HG02852 (cell line): ENCODE measurements at regions not wholly inside any gene's neighbourhood (a gene's known extent, or its start where the extent isn't known, plus 50 kb on each side); places are given as distances from the start of the nearest gene placed in this dataset.

ENCODE experiments used
- ATAC-seq: cut with Tn5 transposase; IDR thresholded peaks from one replicate; pipeline ENCODE4 v1.9.1; 2021; ENCODE audit warnings: mild to moderate bottlenecking, moderate library complexity; ENCODE audit not compliant: unreplicated experiment

DNA sequence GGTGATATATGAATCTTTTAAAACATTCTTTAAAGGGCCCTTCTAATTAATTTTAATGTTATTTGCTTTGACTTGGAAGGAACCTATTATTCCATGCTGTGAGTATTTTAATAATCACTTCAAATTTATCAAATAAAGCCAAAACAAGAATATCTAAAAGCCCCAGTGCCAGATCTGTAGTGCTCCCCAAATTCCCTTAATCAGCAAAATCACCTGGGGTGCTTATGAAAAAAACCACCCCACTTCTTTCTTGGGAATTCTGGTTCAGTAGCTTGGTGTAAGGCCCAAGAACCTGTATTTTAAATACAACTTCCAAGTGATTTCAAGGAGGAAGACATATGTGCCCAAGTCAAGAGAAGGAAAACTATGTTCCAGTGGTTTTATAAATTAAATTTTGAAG lies 202.4 kb upstream of the OSR1 start:
- ATAC-seq: no peak

DNA sequence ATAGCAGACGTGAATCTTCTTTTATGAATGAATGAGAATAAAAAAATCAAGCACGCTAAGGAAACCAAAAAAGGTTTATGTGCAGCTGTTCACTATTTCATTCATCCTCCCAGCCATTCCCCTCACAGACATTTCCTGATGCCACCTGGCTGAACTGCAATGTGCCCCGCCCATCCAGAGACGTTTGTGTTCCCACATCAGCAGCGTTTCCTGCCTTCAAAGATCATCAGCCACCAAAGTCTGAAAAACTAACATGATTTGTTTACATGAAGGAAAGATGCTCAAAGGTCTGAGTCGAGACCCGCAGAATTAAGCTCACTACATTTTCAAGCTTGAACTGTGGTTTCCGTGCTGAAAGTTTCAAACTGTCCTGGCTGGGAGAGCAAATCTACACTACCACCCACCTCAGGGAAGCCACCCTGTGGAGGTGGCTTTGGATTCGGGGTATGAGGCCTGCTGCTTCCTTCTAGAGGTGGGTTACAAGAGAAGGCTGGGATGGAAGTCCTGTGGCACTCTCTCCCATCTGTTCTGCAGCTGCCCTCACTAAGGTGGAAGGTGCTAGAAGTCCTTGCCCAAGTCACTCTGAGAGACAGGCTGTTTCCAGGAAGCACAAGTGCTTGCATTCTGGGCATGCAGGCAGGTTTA lies 201.3 kb upstream of the OSR1 start:
- ATAC-seq: no peak

DNA sequence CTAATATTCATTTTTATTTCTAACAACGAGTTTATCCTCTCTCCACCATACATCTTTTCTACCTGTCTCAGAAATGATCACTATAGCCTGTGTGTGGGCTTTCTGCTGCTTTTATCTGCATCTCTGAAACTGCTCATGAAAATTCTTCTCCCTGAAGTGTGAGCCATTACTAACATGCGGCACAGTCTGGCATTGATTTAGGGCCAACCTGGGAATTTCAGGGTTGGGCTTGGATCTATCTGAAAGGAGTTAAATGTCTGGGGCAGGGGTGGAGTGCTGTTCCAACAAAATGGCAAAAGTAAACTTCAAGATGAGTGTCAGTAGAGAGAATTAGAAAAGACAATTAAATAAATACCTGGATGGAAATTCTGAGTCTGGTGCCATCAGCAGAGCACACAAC lies 198.2 kb upstream of the OSR1 start:
- ATAC-seq: no peak

DNA sequence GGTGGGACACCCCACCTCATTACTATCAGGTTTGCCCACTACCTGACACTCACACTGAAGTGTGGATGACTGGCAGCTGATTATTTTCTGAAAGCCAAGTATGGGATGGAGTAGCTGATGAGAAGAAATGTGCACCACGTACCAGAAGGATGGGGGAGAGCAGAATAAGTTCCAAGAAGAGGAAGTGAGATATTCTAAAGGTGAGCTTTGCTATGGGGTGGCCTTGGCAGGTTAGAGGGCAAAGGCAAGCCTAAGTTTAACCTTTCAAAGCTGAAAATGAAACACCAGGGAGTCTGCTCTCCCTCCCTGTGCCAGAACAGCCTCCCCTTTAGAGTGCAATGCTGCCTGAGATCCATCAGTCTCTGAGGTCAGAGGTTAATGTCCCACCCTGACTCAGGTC lies 196.1 kb upstream of the OSR1 start:
- ATAC-seq: peak; percentile 41

DNA sequence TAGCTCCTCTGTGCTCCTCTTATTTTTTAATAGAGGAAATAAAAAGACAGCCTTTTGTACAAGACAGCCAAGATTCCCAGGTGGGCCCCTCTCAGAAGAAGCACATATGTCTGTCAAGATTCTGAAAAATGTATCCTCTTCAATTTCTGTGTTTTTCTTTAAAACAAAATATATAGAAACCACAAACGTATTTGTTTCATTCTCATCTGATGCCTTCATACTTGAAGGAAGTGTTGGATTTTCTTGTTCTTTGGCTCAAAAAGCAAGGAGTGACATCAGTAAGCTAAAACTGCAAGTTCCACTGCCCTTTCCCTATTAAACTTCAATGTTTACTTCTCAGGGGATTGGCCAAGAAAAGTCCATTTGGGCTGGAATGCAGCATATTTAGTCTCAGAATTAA lies 193.8 kb upstream of the OSR1 start:
- ATAC-seq: no peak

DNA sequence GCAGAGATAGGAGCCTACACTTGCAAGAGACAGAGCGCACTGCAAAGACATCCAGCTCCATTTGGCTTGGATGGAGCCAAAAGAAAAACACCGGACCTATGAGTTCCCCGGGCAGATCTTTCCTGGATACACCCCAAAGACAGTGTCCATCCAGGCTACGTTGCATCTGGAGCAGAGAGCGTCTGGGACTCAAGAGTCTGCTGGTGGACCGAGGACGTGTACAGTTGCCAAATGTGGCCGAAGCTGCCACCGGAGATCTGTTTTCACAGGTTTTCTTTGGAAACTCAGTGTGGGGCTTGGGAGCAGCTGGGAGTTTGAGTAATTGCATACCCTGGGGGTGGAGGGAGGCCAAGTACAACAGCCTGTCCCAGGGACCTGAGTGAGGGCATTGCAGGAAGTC lies 192.3 kb upstream of the OSR1 start:
- no peak for ATAC-seq

DNA sequence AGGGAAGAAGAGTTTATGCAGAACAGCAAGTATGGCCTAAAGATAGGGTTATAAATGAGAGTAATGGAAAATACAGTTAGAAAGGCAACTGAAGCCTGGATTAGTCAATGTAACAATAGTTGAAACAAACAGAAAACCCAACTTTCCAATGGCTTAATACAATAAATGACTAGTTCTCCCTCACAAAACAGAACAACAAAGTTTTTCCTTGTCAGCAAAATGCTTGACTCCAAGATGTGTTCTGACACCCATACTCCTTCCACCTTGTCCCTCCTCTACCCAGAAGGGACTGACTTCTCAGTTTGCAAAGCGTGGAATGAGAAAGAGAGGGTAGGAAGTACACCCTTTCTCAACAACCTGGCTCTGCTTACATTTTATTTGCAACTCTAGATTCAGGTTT lies 191.4 kb upstream of the OSR1 start:
- ATAC-seq: no peak

DNA sequence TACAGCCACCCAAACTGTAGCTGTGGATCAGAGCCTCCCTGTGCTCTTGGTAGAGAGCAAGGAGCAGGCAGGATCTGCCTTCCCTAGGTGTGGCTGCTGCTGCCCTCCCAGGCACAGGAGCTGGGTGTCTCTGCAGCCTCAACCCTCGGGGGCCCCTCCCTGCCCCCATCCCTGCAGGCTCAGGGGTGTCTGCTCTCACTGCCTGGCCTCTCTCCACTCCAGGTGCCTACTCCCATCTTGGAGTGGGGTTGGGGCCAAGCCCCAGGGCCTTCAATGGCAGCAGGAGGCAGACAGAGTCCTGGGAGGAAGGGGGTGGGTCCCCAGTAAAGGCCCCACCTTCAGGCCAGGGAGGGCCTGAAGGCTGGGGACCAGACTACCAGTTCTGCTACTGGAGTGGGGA lies 189.7 kb upstream of the OSR1 start:
- no peak for ATAC-seq

DNA sequence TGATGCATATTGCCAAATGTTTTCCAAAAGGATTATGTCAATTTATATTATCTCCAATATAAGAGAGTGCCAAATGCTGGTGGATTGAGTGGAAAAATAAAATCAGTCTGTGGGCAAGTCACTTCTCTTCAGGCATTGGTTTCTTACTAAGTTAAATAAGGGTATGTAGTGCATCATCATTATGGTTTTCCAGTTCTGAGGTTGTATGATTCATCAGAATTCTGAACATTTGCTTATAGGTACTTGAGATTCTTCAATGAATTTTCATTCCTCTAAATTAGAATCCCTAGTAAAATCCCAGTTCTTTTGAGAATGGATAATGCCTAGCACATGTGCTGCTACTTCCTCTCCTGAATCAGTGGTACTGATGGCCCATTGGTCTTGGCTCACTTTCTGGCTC lies 188.9 kb upstream of the OSR1 start:
- no peak for ATAC-seq

DNA sequence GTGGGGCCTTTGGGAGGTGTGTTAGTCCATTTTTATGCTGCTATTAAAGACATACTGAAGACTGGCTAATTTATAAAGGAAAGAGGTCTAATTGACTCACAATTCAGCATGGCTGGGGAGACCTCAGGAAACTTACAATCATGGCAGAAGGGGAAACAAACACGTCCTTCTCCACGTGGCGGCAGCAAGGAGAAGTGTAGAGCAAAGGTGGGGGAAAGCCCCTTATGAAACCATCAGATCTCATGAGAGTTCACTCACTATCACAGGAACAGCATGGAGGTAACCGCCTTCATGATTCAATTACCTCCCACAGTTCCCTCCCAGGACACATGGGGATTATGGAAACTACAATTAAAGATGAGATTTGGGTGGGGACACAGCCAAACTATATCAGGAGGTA lies 187.1 kb upstream of the OSR1 start:
- peak; percentile 45 for ATAC-seq

DNA sequence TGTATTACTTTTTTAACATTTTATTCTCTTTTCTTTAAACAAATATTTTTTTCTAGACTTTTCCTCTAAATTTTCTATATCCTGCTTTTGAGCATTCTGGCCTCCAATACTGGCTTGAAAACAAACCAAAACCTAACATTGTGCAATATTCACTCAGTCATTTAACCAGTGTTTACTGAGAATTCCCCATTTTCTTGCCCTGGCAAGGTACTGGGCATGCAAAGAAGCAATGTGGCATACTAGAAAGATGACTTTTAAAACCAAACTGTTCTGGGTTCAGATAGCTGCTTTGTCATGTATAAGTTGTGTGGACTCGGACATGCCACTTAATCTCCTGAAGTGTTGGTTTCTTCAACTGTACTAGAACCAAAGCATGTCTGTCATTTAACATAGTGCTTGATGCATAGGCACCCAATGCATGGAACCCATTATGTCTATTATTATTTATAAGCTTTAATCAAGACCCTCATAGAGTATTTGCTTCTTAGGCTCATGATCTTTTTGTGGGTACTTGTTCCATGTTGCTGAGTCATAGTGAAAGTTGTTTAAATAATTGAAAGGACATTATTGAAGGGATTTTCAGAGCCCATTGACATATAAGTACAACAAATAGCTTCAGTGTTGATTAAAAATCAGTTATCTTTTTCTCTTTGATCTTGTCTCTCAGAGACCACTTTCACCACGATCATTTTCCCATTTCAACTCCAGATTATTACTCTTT lies 185.4 kb upstream of the OSR1 start:
- ATAC-seq: no peak

DNA sequence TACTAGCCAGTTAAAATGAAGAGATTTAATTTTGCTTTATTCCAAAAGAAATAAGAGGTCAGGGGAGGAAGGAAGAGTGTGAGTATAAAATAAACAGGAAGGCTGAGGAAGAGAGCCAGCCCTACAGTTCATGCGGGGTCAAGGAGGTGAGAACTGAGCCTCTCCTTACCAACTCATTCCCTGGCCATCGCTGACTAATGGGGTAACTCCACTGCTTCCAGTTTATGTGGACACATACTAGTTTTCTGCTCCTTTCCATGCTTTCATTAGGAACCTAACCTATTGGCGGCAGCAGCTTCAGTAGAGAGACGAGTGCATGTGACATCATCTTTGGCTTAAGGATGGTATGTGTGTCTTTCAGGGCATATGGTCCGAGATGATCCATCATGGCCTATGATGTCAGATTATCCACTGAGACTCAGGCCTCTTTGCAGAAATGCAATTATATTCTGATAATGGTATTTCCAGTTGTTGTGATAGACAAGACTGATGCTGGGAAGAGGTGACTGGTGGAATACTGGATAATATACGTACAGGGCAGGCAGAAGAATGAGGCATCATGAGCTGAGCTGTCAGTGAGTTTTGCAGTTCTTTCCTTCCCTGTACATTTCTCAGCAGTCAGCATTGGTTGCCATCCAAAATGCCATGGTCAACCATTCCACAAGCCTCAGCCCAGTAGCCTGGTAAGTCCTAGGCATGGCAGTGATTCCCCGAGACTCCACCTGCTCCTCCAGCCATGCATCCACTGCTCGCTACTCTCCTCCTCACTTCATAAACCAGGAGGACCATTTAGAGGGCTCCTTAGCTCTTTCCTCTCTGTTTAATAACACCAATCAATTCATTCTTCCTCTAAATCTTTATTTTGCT lies 184.6 kb upstream of the OSR1 start:
- no peak for ATAC-seq

DNA sequence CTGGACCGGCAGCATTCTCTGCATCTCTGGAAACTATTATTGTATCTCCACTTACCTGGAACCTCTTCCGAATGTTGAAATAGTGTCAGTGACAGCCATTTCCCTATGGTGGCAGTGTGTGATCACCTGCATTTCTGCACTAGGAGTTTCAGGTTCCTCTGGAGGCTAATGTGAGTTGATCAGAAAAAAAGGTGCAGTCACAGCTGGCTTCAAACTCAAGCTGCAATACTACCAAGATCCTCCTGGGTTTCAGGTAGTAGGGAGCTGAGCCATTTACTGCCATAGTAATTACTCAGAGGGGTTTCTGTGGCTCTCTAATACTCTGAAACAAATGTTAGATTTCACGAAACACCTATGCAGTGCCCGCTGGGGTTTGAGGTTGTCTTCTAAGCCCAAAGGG lies 183.5 kb upstream of the OSR1 start:
- ATAC-seq: no peak

DNA sequence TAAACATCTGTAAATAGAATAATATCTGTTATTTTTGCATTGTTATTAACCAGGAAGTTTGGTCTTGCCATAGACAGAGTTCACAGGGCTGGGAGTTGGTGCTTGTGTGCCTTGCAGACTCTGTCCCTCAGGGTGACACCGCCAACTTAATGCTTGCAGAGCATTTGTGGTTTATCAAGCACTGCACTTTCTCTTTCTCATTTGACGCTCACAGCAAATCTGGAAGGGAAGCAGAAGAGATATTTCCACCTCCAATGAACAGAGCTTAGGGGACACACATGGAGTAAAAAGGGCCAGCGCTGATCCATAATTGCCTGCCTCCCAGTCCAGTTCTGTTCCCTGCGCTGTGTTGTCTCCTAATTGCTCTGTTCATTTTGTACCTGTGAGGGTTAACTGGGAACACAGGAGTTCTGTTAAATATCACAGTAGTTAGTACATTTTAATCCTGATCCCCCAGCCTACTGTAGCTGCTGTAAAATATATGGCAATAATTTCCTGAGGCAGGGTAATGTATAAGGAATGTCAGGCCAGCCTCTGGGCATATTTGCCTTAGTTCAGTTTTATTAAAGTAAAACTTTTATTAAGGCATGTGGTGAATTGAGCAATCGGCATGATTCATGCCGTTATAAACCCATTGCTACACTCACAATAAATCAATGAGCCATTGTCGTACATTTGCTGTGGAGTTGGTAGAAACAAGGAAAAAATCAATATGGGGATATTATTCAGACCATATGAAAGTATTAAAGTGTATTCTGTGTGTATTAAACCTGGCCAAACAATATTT lies 182.5 kb upstream of the OSR1 start:
- ATAC-seq: no peak

DNA sequence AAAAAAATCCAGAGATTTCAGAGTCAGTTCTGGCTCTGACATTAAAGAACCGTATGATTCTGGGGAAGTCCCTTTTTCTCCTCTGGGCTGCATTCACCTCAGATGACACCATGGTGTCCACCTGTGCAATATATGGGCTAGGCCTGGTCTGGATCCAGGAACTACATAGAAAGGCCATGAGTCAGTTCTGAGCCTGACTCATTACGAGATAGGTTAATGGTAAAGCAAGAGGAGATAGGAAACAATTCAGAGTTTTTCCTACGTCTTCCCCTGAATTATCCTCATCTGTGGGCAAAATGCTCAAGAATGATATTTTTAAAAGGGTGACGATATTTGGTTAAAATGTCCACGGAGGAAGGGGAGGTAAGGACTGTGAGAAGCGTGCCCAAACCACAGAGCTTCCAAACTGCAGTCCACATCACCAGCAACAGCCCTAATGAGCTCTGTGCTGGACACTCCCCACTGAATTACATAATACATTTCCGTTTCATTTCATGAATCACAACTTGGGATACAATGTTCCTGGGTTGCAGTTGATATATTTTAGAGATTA lies 180.1 kb upstream of the OSR1 start:
- no peak for ATAC-seq

DNA sequence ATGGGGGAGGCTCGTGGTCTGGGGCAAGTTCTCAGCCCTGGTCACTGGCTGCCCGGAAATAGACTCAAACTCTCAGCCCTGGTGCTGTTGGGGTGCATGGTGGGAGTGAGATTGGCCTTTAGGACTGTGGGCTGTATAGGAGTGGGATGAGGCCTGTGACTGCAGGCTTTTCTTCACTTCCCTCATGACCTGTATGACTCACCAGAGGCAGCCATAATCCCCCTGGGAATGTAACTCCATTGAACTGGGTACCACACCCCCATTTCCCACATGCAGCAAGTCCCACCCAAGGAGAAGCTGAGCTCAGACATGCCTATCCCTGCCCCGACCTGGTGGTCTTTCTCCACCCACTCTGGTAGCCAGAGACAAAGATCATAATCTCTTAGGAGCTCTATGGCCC lies 177.7 kb upstream of the OSR1 start:
- no peak for ATAC-seq

DNA sequence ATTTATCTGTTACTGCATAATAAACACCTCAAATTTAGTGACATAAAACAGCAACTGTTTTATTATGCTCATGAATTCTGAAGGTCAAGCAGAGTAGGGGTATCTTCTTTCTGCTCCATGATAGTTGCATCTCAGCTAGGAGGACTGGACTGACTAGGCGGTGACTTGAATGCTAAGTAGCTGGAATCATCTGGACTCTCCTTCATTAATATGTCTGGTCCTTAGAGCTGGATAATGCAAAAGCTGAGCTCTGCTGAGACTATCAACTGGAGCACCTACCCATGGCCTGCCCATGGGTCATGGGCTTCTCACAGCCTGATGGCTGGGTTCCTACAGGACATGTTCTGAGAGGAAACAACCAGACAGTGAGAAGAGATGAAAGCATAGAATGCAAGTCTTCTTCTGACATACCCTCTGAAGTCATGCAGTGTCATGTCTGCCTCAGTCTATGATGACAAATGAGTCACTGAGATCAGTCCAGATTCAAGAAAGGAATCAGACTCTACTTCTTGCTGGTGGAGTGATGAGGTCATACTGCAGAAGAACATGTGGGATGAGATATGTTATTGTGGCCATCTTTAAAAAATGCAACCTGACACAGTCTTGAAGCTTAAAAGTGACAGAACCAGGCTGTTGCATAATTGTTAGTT lies 174.2 kb upstream of the OSR1 start:
- no peak for ATAC-seq

DNA sequence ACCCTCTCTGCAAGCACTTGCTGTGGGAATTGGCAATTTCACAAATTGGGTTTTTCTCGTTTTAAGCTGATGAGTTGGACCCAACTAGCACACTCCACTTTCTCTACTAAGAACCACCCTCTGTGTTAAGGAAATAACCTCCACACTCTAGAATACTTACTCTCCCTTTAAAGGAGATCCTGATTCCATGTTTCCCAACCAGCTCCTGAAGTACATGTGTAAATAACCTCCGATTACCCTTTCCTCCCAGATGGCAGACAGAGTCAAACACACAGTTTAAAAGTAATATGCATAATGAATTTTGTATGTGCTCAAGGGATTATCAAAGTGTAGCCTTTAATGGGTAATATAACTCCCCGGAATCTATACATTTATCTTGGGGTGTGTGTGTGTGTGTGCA lies 171.3 kb upstream of the OSR1 start:
- no peak for ATAC-seq

DNA sequence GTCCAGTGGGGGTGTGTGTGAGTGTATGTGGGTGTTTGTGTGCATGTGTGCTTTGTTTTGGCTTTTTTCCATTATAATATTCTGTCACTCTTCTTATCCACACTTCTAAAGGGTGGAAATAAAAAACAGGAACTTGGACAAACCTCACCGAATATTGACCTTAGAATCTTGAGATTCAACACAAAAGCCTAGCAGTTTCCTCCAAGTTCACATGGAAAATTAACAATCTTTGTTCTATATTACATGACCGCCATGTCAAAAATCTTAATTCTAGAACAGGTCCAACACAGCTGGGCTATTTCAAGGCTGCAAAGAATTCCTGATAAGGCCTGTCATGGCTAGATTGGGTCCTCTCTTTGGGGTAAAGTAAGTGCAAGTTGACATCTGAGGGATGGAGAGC lies 169.3 kb upstream of the OSR1 start:
- no peak for ATAC-seq

DNA sequence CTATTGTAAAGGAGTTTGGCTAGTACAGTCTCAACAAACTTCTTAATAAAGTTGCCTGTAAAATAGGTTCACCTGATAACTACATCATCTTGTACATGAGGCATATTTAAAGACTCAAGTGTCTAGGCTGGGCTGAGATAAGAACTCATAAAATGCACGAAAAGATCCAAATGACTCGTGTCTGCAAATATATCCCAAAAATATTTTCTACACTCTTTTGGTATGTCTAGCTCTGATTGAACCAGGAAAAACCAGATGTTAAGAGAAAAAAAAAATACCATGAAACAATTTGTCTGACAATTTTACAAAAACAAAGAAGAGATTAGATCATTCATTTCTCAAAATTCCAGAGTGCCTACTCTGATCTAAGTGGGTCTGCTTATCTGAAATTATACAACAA lies 166.9 kb upstream of the OSR1 start:
- no peak for ATAC-seq
